Erythroblast (primary cell): ENCODE measurements at regions not wholly inside any gene's neighbourhood (a gene's known extent, or its start where the extent isn't known, plus 50 kb on each side); places are given as distances from the start of the nearest gene placed in this dataset.

Source experiments
- GATA1 ChIP-seq: IDR thresholded peaks from 2 replicates; pipeline ENCODE4 v1.6.1; 2011; ENCODE audit warnings: low read depth, mild to moderate bottlenecking, control low read depth, low read length, moderate library complexity
- POLR2A ChIP-seq: IDR thresholded peaks from 2 replicates; pipeline ENCODE4 v1.6.1; 2011; ENCODE audit warnings: mild to moderate bottlenecking, low read length

DNA sequence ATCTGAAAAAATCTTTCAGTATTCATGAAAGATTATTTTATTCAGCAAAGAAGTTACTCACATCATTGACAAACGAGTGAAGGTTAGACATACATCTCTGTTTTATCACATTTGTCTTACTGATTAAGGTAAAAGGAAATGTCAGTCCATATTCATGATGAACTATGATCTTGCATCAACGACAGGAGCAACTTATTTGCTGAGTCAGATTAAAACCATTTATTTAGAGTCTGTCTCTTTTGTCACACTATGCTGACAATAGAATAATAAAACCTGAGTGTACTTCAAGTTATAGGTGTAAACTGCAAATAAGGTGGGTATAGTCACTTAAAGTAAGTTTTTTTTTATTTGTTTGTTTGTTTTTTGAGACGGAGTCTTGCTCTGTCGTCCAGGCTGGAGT is 216.5 kb upstream of the SEMA3C start:
- TF ChIP-seq POLR2A (no peak), GATA1 (no peak)
